IMR-90 (cell line): ENCODE measurements at regions not wholly inside any gene's neighbourhood (a gene's known extent, or its start where the extent isn't known, plus 50 kb on each side); places are given as distances from the start of the nearest gene placed in this dataset.
"Not testable (repeated sequence)": the region's sequence is repeated elsewhere in the genome, so short reads cannot be mapped to it uniquely, and the experiment has no call there.

Source experiments
- ATAC-seq: fragments of 200-7000 bp; cut with Tn5 transposase; 2 replicates; pipeline ENCODE4 v1.9.1; 2020; ENCODE audit warnings: low read depth, mild to moderate bottlenecking, moderate library complexity
- BruUV-seq: library from RNA; stranded (reverse); fragments of 400-500 nt; replicated peaks from 2 replicates; lab custom pipeline; 2021; lab: Mats Ljungman, UMichigan
- CTCF ChIA-PET: fragments of 300-600 bp; formaldehyde crosslinking; extraction: SDS; loops from one replicate; lab custom pipeline; 2021; ENCODE audit warnings: antibody characterized with exemption; lab: Yijun Ruan, JAX
- POLR2A ChIA-PET: fragments of 300-600 bp; sonication (Branson Sonifier 250); formaldehyde crosslinking; loops from one replicate; lab custom pipeline; 2022; ENCODE audit warnings: antibody characterized with exemption; ENCODE audit not compliant: unreplicated experiment; lab: Charles Lee
- DNase-seq: peaks from one replicate; pipeline ENCODE4 v3.0.0; 2013
- H2AFZ ChIP-seq: replicated peaks from 2 replicates; pipeline ENCODE3; 2013; ENCODE audit warnings: low read length, mild to moderate bottlenecking; ENCODE audit not compliant: poor library complexity
- H2AK5ac ChIP-seq: 2 replicates; pipeline ENCODE4 v1.6.1; 2013; ENCODE audit warnings: low read depth, low read length, inconsistent platforms
- H2AK9ac ChIP-seq: replicated peaks from 2 replicates; pipeline ENCODE3; 2013; ENCODE audit warnings: mild to moderate bottlenecking, low read depth, low read length, moderate library complexity; ENCODE audit not compliant: poor library complexity
- H2BK120ac ChIP-seq: 2 replicates; pipeline ENCODE4 v1.6.1; 2013; ENCODE audit warnings: low read depth, low read length, inconsistent platforms
- H2BK15ac ChIP-seq: 3 replicates; pipeline ENCODE4 v1.6.1; 2013; ENCODE audit warnings: low read depth, low read length, inconsistent platforms
- H2BK20ac ChIP-seq: 2 replicates; pipeline ENCODE4 v1.6.1; 2013; ENCODE audit warnings: low read depth, mild to moderate bottlenecking, inconsistent platforms, low read length, moderate library complexity
- H2BK5ac ChIP-seq: 2 replicates; pipeline ENCODE4 v1.6.1; 2013; ENCODE audit warnings: mild to moderate bottlenecking, low read depth, low read length, inconsistent platforms; ENCODE audit not compliant: poor library complexity, severe bottlenecking
- H3K14ac ChIP-seq: replicated peaks from 2 replicates; pipeline ENCODE4 v1.6.1; 2013; ENCODE audit warnings: low read depth, low read length, inconsistent platforms
- H3K18ac ChIP-seq: 2 replicates; pipeline ENCODE4 v1.6.1; 2013; ENCODE audit warnings: low read depth, low read length, control low read depth
- H3K23ac ChIP-seq: 2 replicates; pipeline ENCODE4 v1.6.1; 2013; ENCODE audit warnings: low read depth, low read length, inconsistent platforms
- H3K27ac ChIP-seq: 2 replicates; pipeline ENCODE4 v1.5.1; 2013; ENCODE audit warnings: mild to moderate bottlenecking, control low read depth, low read length; ENCODE audit not compliant: insufficient read depth
- H3K27me3 ChIP-seq: 2 replicates; pipeline ENCODE4 v1.6.1; 2013; ENCODE audit warnings: low read length; ENCODE audit not compliant: control insufficient read depth, insufficient read depth
- H3K36me3 ChIP-seq: 2 replicates; pipeline ENCODE4 v1.6.1; 2013; ENCODE audit warnings: low read length, mixed read lengths; ENCODE audit not compliant: control insufficient read depth, insufficient read depth
- H3K4ac ChIP-seq: 2 replicates; pipeline ENCODE4 v1.6.1; 2013; ENCODE audit warnings: low read depth, low read length, inconsistent platforms
- H3K4me1 ChIP-seq: 2 replicates; pipeline ENCODE4 v1.6.1; 2013; ENCODE audit warnings: low read length, mixed read lengths; ENCODE audit not compliant: control insufficient read depth, insufficient read depth
- H3K4me2 ChIP-seq: 2 replicates; pipeline ENCODE4 v1.6.1; 2013; ENCODE audit warnings: low read depth, mild to moderate bottlenecking, control low read depth, low read length, moderate library complexity
- H3K4me3 ChIP-seq: 2 replicates; pipeline ENCODE4 v1.5.1; 2013; ENCODE audit warnings: low read depth, mild to moderate bottlenecking, control low read depth, low read length, moderate library complexity; ENCODE audit not compliant: insufficient read depth
- H3K56ac ChIP-seq: 2 replicates; pipeline ENCODE4 v1.6.1; 2013; ENCODE audit warnings: low read length, inconsistent platforms; ENCODE audit not compliant: insufficient read depth; ENCODE audit errors: extremely low read depth
- H3K79me1 ChIP-seq, 2 experiments: 2 replicates each; pipeline ENCODE4 v1.6.1; 2013; ENCODE audit warnings: low read length in 2 of 2, inconsistent platforms in 1 of 2, low read depth in 1 of 2
- H3K9ac ChIP-seq: 2 replicates; pipeline ENCODE4 v1.6.1; 2013; ENCODE audit warnings: low read depth, low read length, control low read depth
- H3K9me1 ChIP-seq: 2 replicates; pipeline ENCODE4 v1.6.1; 2013; ENCODE audit warnings: low read length, inconsistent platforms; ENCODE audit not compliant: insufficient read depth
- H3K9me3 ChIP-seq: 2 replicates; pipeline ENCODE4 v1.6.1; 2013; ENCODE audit warnings: low read length; ENCODE audit not compliant: control insufficient read depth, insufficient read depth
- H4K20me1 ChIP-seq: 2 replicates; pipeline ENCODE4 v1.6.1; 2013; ENCODE audit warnings: low read length, inconsistent platforms; ENCODE audit not compliant: insufficient read depth
- H4K5ac ChIP-seq: 2 replicates; pipeline ENCODE4 v1.6.1; 2013; ENCODE audit warnings: mild to moderate bottlenecking, low read depth, low read length, control low read depth
- H4K8ac ChIP-seq, 2 experiments: 2 replicates each; pipeline ENCODE4 v1.6.1; 2013; ENCODE audit warnings: low read depth in 2 of 2, low read length in 2 of 2, control low read depth in 1 of 2, inconsistent platforms in 1 of 2
- H4K91ac ChIP-seq: 2 replicates; pipeline ENCODE4 v1.6.1; 2013; ENCODE audit warnings: low read depth, low read length, inconsistent platforms; ENCODE audit not compliant: insufficient read depth
- BHLHE40 ChIP-seq: fragments of 150-350 bp; IDR thresholded peaks from 2 replicates; pipeline ENCODE4 v1.6.1; 2016; ENCODE audit warnings: mild to moderate bottlenecking, low read depth, low read length
- FOS ChIP-seq: fragments of 150-350 bp; IDR thresholded peaks from 2 replicates; pipeline ENCODE4 v1.6.1; 2016; ENCODE audit warnings: low read depth, low read length
- MAFK ChIP-seq: IDR thresholded peaks from 2 replicates; pipeline ENCODE4 v1.6.1; 2012; ENCODE audit warnings: low read depth, low read length, improper control_type of control experiment
- MAZ ChIP-seq: IDR thresholded peaks from 2 replicates; pipeline ENCODE4 v1.6.1; 2012; ENCODE audit warnings: low read depth, mild to moderate bottlenecking, low read length, improper control_type of control experiment, moderate library complexity, borderline replicate concordance
- MXI1 ChIP-seq: IDR thresholded peaks from 2 replicates; pipeline ENCODE4 v1.6.1; 2012; ENCODE audit warnings: low read depth, mild to moderate bottlenecking, low read length, moderate library complexity, borderline replicate concordance
- POLR2A ChIP-seq: IDR thresholded peaks from 2 replicates; pipeline ENCODE4 v1.6.1; 2012; ENCODE audit warnings: mild to moderate bottlenecking, low read depth, low read length
- RCOR1 ChIP-seq: IDR thresholded peaks from 2 replicates; pipeline ENCODE4 v1.6.1; 2012; ENCODE audit warnings: mild to moderate bottlenecking, low read length, improper control_type of control experiment; ENCODE audit not compliant: insufficient replicate concordance
- WGBS, 2 experiments: methylation state at CpG; one replicate each; pipeline versions ENCODE4 v1.1.5 to v1.1.7; 2013; ENCODE audit warnings: missing lambda C conversion rate in 2 of 2; ENCODE audit not compliant: insufficient read length in 1 of 2; ENCODE audit errors: extremely low coverage in 2 of 2; 5-methylcytosine and 5-hydroxymethylcytosine counted together
- dilution Hi-C: fragments of 300-500 bp; cut with HindIII; formaldehyde crosslinking; loops from one replicate; pipeline ENCODE4 v1.14.3; 2018; ENCODE audit warnings: low sequenced_read_pairs; ENCODE audit not compliant: unreplicated experiment
- in situ Hi-C: fragments of 300-500 bp; cut with MboI; formaldehyde crosslinking; loops from 3 replicates; pipeline ENCODE4 v1.14.3; 2019; ENCODE audit warnings: low sequenced_read_pairs, inconsistent platforms, mixed read lengths
- intact Hi-C: fragments of 100-400 bp; cut with micrococcal nuclease; formaldehyde crosslinking; loops from 2 replicates; pipeline ENCODE4 v1.10.0; 2022
- TF ChIP-seq, protein P1 (sequence below): fragments of 150-350 bp; IDR thresholded peaks from 2 replicates; pipeline ENCODE4 v1.6.1; 2017; ENCODE audit warnings: mild to moderate bottlenecking, antibody characterized with exemption, low read length, low read depth
- TF ChIP-seq, protein P2 (sequence below): fragments of 150-350 bp; IDR thresholded peaks from 2 replicates; pipeline ENCODE4 v1.6.1; 2016; ENCODE audit warnings: low read depth, mild to moderate bottlenecking, low read length, moderate library complexity, borderline replicate concordance

DNA sequence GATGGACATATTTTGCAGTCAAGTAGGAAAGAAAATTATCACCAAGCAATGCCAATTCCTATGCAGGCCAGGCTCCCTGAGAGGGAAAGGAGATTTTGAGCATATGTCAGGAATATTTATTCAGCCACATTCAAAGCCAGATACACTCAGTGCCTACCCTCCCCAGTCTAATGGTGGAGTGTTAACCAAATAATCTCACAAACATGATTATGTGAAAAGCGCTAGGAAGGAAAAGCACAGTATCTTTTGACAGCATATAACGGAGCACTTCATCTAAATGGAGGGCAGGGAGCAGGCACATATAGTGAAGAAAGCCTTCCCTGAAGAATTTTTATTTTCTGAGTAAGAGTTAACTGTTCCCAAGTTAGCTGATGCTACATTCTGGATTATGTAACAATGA, 80.3 kb upstream of the SLC30A5 start:
- Histone ChIP-seq H4K8ac (no peak overlapping the region), H2BK20ac (no peak overlapping the region), H2AK5ac (no peak overlapping the region), H3K18ac (no peak overlapping the region), H2BK120ac (no peak overlapping the region), H3K14ac (no peak overlapping the region), H3K4me3 (no peak overlapping the region), H4K5ac (no peak overlapping the region), H4K20me1 (no peaks in the 10 kb centered on the region), H3K9me3 (no peaks in the 10 kb centered on the region), H3K4ac (no peak overlapping the region), H2BK5ac (no peak overlapping the region), H3K4me1 (no peaks in the 10 kb centered on the region), H3K56ac (no peak overlapping the region), H3K4me2 (no peak overlapping the region), H2AFZ (no peak overlapping the region), H3K27ac (no peak overlapping the region), H3K9ac (no peak overlapping the region), H3K36me3 (no peaks in the 10 kb centered on the region), H3K9me1 (no peaks in the 10 kb centered on the region), H2BK15ac (no peak overlapping the region), H3K27me3 (peaks cover 4% of the 10 kb centered on the region), H2AK9ac (no peak overlapping the region), H4K91ac (no peak overlapping the region), H3K79me1 (no peaks in the 10 kb centered on the region), H3K23ac (no peak overlapping the region)
- no peak for TF ChIP-seq FOS
- TF ChIP-seq MAZ, result no peak
- no peak for TF ChIP-seq BHLHE40
- no peak for TF ChIP-seq RCOR1
- no peak for TF ChIP-seq MXI1
- TF ChIP-seq, protein P1, sequence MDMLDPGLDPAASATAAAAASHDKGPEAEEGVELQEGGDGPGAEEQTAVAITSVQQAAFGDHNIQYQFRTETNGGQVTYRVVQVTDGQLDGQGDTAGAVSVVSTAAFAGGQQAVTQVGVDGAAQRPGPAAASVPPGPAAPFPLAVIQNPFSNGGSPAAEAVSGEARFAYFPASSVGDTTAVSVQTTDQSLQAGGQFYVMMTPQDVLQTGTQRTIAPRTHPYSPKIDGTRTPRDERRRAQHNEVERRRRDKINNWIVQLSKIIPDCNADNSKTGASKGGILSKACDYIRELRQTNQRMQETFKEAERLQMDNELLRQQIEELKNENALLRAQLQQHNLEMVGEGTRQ, result no peak
- TF ChIP-seq POLR2A, result no peak
- TF ChIP-seq MAFK, result no peak
- TF ChIP-seq, protein P2, sequence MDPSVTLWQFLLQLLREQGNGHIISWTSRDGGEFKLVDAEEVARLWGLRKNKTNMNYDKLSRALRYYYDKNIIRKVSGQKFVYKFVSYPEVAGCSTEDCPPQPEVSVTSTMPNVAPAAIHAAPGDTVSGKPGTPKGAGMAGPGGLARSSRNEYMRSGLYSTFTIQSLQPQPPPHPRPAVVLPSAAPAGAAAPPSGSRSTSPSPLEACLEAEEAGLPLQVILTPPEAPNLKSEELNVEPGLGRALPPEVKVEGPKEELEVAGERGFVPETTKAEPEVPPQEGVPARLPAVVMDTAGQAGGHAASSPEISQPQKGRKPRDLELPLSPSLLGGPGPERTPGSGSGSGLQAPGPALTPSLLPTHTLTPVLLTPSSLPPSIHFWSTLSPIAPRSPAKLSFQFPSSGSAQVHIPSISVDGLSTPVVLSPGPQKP, result no peak
- ATAC-seq (no peak), DNase-seq (no peak)
- ChIA-PET CTCF (no interaction called here), POLR2A (no interaction called here)
- intact Hi-C loops, result no loop called here
- in situ Hi-C loops, result no loop called here
- no CpG with 5 or more reads among the region's 2 CpGs for WGBS, 2 experiments
- BruUV-seq, result no TSS peak
- dilution Hi-C loops, result no loop called here

DNA sequence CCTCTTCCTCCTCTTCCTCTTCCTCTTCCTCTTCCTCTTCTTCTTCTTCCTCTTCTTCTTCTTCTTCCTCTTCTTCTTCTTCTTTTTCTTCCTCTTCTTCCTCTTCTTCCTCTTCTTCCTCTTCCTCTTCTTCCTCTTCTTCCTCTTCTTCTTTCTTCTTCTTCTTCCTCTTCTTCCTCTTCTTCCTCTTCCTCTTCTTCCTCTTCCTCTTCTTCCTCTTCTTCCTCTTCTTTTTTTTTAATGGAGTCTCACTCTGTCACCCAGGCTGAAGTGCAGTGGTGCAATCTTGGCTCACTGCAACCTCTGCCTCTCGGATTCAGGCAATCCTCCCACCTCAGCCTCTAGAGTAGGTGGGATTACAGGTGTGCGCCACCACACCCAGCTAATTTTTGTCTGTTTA, 79.8 kb upstream of the SLC30A5 start:
- H3K18ac ChIP-seq, H4K20me1 ChIP-seq, H3K27ac ChIP-seq, H2BK120ac ChIP-seq, H2BK20ac ChIP-seq, ATAC-seq, H2BK15ac ChIP-seq, dilution Hi-C loops, H3K27me3 ChIP-seq, POLR2A ChIA-PET, H2AFZ ChIP-seq, H4K5ac ChIP-seq, H3K36me3 ChIP-seq, H3K9me1 ChIP-seq, CTCF ChIA-PET, H4K91ac ChIP-seq, intact Hi-C loops, H3K56ac ChIP-seq, H4K8ac ChIP-seq, H3K23ac ChIP-seq, H3K4me1 ChIP-seq, H3K9ac ChIP-seq, in situ Hi-C loops, H3K79me1 ChIP-seq, H3K9me3 ChIP-seq, H2BK5ac ChIP-seq, H3K14ac ChIP-seq, H3K4me3 ChIP-seq, DNase-seq, H2AK9ac ChIP-seq, H3K4me2 ChIP-seq, BruUV-seq, H3K4ac ChIP-seq, H2AK5ac ChIP-seq: not testable (repeated sequence)
- no CpG with 5 or more reads among the region's 2 CpGs for WGBS, 2 experiments
